ENCODE measurements at regions not wholly inside any gene's neighbourhood (a gene's known extent, or its start where the extent isn't known, plus 50 kb on each side); places are given as distances from the start of the nearest gene placed in this dataset.
"Not testable (repeated sequence)": the region's sequence is repeated elsewhere in the genome, so short reads cannot be mapped to it uniquely, and the experiment has no call there.

DNA sequence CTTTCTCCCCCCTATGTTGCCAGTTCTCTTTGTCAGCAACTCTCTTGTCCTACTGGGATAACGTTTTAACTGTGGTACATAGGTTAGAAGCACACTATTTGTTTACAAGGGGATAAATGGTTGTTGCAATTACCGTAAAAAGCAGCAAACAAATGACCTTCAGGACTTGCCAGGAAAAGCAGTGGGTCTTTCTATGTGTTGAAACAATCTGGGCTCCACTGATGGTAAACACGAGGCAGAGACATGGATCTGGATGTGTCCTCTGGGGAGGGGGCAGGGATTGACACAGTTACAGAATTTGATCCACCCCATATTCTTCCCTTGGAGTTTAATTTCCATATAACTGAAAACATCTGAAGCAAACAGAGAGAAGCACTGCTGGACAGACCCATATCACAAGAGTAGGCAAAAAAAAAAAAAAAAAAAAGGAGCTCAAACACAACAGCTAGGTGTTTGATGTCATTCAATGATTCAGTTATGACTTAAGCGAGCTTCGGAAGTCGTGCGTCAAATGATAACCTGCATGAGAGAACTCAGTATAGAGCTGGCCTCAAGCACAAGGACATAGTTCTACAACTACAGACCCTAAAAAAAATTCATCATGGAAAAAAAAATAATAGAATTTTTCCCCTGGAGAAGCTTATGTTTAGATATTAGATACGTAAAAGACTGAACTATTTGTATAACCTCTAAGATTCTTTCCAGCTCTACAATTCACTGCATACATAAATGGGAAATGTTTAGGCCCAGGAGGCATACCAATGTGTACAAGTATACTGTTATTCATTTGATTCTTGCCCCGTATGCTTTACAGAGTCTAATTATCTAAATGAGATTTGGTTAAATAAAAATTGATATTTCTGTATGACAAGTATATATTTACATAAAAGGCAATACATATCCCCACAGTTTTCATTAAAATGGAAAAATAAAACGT lies 127.7 kb downstream of the ALDH8A1 start:
- no peak for DNase-seq

- no peak for DNase-seq
Measured at GRCh38 chr6:134821397-134821796, 128.5 kb downstream of the ALDH8A1 start.

- no peak for DNase-seq
Measured at GRCh38 chr6:134819863-134820800, 129.8 kb downstream of the ALDH8A1 start.

DNA sequence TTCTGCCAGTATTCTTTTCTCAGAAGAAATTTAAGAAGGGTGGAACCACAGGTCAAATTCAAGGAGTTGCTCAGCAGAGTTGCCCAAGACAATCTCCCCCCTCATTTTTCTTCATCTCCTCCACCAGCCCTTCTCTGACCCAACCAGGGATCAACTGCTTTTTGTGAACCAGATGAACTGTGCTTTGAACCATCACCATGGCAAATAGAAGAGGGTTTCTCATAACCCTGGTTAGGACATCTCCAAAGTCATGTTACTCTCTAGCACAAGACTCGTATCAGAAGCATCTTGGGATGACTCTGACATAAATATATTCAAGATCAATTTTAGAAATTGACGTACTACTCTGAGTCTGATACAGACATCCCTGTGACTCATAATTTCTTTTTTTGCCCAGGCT lies 130.7 kb downstream of the ALDH8A1 start:
- DNase-seq = no peak

GRCh38 chr6:134817448-134817847 lies 132.5 kb downstream of the ALDH8A1 start:
- no peak for DNase-seq

DNA sequence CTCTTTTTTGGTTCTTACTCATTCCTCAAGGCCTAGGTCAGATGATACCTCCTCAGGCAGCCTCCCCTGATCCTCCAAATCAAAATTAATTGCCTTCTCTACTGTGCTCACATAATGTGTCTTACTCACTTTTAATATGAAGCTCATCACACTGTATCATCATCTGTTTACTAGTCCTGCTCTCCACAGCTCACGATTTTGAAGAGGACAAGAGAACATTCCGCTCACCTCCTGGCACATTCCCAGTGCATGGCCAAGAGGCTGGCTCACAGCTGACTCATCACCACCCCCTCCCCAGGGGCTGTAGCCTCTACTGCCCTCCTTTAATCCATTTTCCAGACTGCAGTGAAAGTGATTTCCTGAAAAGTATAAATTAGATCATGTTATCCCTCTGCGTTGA lies 133.1 kb downstream of the ALDH8A1 start:
- DNase-seq = no peak

DNA sequence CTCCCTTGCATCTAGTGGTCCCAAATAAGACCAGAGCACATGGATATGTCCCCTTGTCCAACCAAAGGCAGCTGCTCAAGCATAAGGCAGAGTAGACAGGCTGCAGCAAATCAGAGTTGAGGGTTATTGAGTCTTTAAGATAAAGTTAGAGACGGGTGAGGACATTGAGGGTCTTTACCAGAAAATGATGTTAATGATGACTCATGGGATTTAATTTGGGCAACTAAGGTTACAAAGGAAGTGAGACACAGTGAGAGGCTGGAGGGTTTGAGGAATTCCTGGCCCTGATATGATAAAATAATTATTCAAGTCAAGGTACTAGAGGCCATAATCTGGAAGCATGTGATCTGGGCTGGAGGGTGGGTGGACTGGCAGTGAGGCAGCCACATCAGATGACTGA lies 133.6 kb downstream of the ALDH8A1 start:
- no peak for DNase-seq

DNA sequence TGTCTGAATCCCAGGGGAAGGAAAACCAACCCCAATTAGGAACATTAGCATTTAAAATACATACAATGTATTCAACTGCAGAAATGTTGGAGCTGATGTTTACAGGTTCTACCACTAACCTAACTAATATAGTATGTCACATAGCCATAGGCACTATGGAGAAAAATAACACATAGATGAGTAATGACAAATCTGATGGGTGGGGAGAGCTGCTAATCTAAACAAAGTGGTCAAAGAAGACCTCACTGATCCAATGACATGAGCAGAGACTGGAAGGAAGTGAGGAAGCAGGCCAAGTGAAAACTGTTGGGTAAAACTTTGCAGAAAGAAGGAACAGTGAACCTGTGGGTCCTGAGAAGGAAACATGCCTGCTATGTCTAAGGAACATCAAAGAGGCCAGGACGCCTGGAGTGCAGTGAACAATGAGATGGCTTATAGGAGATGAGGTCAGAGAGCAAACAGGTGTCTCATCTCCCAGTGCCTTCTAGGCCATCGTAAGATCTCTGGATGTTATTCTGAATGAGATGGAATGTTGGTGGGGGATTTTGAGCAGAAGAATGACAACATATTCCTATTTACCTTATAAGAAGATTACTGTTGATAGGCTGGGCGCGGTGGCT lies 135.7 kb downstream of the ALDH8A1 start:
- DNase-seq = no peak

DNA sequence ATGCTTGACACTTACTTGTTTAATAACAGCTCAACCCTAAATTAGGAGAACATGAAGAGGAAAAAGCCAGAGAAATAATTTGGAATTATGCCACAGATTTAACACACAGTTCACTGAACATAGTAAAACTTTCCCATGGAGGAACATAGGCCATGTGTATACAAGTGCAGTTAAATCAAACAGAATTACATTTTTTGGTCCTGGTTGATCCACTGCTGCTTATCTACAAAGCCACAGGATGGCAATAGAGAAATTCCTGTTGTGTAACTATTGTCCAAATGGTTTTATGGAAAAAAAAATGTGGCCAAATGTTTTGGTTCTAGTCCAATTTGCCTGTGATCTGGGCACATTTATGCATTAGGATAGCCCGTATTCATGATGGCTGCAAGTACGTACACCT lies 136.8 kb downstream of the ALDH8A1 start:
- DNase-seq = no peak

GRCh38 chr6:134810402-134810801 lies 139.5 kb downstream of the ALDH8A1 start:
- DNase-seq = no peak

DNA sequence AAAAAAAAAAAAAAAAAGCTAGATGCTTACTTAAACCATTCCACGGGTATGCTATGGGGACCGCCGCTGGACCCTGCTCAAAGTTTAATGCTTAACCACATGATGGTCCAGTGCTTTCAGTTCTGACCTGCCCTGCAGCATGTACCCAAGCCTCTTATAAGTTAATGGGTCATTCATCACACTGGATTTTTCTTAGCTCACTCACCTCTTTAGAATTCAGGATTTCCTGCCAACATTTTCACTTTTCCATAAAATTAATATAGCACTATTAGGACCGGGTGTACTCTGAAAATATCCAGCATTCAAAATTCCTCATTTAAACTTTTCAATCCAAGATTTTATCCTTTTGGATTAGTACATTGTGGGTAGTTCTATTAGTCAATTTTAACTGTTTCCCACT lies 140.8 kb downstream of the ALDH8A1 start:
- no peak for DNase-seq

DNA sequence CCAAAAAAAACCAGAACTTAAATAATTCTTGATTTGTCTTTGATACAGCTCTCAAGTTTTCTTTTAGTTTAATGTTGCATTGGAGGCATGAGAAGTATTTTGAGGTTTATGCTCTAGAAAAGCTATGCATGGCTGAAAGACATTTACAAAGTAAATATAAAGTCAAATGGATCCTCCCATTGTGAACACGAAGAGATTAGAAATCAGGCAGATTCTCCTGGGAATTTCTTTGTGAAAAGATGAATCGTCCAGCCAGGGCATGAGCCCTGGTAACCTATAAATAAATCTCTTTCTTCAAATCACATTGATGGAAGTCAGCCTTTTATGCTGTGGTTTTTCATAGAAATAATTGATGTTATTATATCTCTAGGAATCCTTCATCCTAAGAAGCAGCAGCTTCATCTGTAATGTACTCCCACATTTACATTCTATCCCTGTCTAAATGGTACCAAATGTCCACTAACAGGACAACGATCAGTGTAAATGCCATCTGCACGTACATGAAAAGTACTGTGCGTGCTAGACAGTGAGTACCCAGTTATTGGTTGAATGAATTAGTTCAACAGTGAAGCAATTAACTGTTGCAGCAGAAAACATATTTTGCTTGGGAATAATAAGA lies 143.6 kb downstream of the ALDH8A1 start:
- no peak for DNase-seq

GRCh38 chr6:134805168-134805567 lies 144.7 kb downstream of the ALDH8A1 start:
- no peak for DNase-seq

DNA sequence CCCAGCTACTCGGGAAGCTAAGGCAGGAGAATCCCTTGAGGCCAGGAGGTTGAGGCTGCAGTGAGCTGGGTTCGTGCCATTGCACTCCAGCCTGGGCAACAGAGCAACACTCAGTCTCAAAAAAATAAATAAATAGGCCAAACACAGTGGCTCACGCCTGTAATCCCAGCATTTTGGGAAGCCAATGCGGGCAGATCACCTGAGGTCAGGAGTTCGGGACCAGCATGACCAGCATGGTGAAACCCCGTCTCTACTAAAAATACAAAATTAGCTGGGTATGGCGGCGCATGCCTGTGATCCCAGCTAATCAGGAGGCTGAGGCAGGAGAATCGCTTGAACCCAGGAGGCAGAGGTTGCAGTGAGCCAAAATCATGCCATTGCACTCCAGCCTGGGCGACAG lies 145.6 kb downstream of the ALDH8A1 start:
- DNase-seq = not testable (repeated sequence)

DNA sequence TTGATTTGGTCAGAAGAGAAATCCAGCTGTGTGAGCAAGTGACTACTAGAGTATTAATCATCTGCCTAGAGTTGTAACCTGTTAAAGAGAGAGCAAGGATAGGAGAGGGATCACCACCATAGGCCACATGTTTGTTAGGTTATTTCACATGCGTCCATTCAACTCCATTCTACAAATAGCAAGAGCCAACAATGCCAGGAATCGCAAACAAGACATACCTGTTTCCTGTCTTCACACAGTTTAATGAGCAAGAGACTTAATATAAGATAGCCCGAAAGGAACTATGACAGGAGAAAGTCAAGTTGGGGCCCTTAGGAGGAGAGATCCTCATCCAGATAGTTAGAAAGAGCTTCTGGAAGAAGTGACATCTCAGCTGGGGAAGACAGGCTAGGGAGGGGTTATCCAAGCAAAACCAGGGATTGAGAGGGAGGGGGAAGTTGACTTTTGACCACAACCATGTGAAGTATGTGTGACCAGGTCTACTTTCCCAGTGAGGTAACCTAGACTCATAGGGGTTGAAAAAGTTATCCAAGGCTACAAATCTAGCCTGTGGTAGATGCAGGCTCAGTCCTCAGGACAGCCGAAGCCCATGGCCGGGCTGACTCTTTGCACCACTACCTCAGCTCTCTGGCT lies 147.4 kb downstream of the ALDH8A1 start:
- DNase-seq = no peak

GRCh38 chr6:134797400-134798113 lies 152.3 kb downstream of the ALDH8A1 start:
- no peak for DNase-seq

DNA sequence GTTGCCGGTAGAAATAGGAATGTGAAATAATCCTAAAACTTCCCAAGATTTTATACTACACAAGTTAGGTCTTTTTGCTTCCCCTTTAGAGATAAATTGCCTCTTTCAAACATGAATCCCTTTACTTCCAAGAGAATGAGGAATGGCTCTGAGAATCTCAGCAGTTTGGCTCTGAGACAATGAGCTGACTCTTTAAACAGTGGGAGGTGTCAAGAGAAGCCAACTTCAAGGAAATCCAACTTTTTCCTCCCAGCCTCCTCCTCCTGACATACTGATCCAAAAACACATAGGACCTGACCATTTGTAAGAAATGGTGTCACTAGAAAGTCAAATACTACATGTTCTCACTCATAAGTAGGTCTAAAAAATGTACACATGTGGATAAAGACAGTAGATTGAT lies 154.2 kb downstream of the ALDH8A1 start:
- DNase-seq = no peak

DNA sequence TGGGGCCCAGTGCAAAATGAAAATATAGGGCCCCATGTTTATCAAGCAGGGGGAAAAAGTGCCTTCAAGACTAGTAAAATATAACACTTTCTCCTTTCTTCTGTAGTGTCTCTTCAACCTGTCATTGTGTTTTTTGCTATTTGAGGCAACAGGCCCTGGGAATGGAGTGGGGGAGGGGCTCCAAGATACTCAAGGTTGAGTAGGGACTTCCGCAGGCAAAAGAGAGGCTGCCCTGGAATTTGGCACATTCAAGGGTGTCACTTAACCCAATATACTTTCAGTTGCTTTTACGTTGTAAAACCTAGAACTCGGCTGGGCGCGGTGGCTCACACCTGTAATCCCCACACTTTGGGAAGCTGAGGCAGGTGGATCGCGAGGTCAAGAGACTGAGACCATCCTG lies 154.9 kb downstream of the ALDH8A1 start:
- no peak for DNase-seq

GRCh38 chr6:134791243-134791843 lies 158.6 kb downstream of the ALDH8A1 start:
- DNase-seq = not testable (repeated sequence)

GRCh38 chr6:134787261-134787877 lies 162.5 kb downstream of the ALDH8A1 start:
- DNase-seq = no peak

DNA sequence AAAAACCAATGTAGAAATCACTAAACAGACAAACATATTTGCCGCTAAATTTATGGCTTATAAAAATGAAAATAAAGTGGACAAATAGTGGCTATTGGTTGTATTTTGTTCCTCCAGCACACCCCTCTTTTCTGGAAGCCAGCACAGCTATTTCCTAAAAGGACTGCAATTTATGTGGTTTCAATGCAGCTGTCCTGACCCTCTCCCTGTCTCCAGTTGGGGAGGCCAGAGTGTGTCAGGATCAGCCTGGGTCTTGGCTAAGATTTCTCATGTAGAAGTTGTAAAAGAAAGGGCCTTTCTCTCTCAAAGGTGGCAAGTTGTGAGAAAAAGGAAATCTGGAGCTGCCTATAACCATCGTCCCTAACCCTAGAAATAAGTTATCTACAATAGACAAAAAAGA lies 165.6 kb downstream of the ALDH8A1 start:
- DNase-seq = no peak

All from hematopoietic multipotent progenitor cell treated with erythropoietin and hydrocortisone succinate and interleukin-3 and kit ligand, for 8 days (in vitro differentiated cells).